ENCODE measurements at regions not wholly inside any gene's neighbourhood (a gene's known extent, or its start where the extent isn't known, plus 50 kb on each side); places are given as distances from the start of the nearest gene placed in this dataset.
"Not testable (repeated sequence)": the region's sequence is repeated elsewhere in the genome, so short reads cannot be mapped to it uniquely, and the experiment has no call there.

DNA sequence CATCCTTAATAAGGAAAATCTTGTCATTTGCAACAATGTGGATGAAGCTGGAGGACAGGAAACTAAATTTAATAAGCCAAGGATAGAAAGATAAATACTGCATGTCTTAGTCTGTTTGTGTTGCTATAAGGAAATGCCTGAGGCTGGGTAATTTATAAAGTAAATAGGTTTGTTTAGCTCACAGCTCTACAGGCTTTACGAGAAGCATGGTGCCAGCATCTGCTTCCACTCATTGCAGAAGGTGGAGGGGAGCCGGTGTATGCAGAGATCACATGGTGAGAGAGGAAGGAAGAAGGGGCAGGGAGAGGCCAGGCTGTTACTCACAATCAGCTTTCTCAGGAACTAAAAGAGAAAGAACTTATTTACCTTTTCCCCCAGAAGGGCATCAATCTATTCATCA lies 118.9 kb upstream of the SMLR1 start:
- Histone ChIP-seq H3K27me3 (no peaks in the 10 kb centered on the region), H3K36me3 (no peaks in the 10 kb centered on the region), H3K9me3 (peaks cover 0 to 14% of the 10 kb centered on the region in 2 donors), H3K27ac (no peak overlapping the region), H3K4me1 (no peaks in the 10 kb centered on the region), H3K4me3 (no peak overlapping the region)
- DNase-seq (no peak), ATAC-seq (no peak)
- intact Hi-C loops (cut with DNase I), result loop anchor here in 1 of 2 donors (10.0 kb wide), 1 partner anchor 384 kb away; no protein-coding TSS in a partner anchor
- TF ChIP-seq CTCF (IDR thresholded peaks at IDR 0.05), result no peak

DNA sequence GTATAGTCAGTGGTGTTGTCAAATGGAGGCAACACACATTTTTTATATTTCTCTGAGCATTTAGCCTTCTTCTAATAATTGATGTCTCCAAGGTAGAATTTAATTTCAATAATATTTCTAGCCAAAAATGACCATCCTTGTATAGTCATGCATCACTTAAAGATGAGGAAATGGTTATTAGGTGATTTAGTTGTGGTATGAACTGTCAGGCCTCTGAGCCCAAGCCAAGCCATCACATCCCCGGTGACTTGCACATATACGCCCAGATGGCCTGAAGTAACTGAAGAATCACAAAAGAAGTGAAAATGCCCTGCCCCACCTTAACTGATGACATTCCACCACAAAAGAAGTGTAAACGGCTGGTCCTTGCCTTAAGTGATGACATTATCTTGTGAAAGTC lies 115.6 kb upstream of the SMLR1 start:
- H3K4me3 ChIP-seq; H3K36me3 ChIP-seq; intact Hi-C loops (cut with DNase I); H3K9me3 ChIP-seq; DNase-seq; ATAC-seq; H3K27me3 ChIP-seq; H3K4me1 ChIP-seq; H3K27ac ChIP-seq: not testable (repeated sequence)

- Histone ChIP-seq H3K27ac (no peak overlapping the region), H3K36me3 (no peaks in the 10 kb centered on the region), H3K9me3 (no peaks in the 10 kb centered on the region), H3K27me3 (no peaks in the 10 kb centered on the region), H3K4me1 (no peaks in the 10 kb centered on the region), H3K4me3 (no peak overlapping the region)
- intact Hi-C loops (cut with DNase I), result no loop called here
- ATAC-seq (no peak), DNase-seq (no peak)
- TF ChIP-seq CTCF (IDR thresholded peaks at IDR 0.05), result no peak
Observed at GRCh38 chr6:130713144-130713543, 114.1 kb upstream of the SMLR1 start.

- Histone ChIP-seq H3K36me3 (no peaks in the 10 kb centered on the region), H3K4me3 (no peak overlapping the region), H3K27me3 (no peaks in the 10 kb centered on the region), H3K4me1 (no peaks in the 10 kb centered on the region), H3K27ac (no peak overlapping the region), H3K9me3 (no peaks in the 10 kb centered on the region)
- intact Hi-C loops (cut with DNase I), result no loop called here
- no peak for DNase-seq
- ATAC-seq, result no peak
- TF ChIP-seq CTCF (IDR thresholded peaks at IDR 0.05), result no peak
Observed at GRCh38 chr6:130715058-130715457, 112.1 kb upstream of the SMLR1 start.

GRCh38 chr6:130716466-130716865 lies 110.7 kb upstream of the SMLR1 start:
- no peak for TF ChIP-seq CTCF (IDR thresholded peaks at IDR 0.05)
- Histone ChIP-seq H3K27me3 (no peaks in the 10 kb centered on the region), H3K36me3 (no peaks in the 10 kb centered on the region), H3K4me3 (no peak overlapping the region), H3K9me3 (no peaks in the 10 kb centered on the region), H3K27ac (no peak overlapping the region), H3K4me1 (no peaks in the 10 kb centered on the region)
- no peak for ATAC-seq
- intact Hi-C loops (cut with DNase I), result no loop called here
- no peak for DNase-seq

GRCh38 chr6:130717657-130718056 lies 109.5 kb upstream of the SMLR1 start:
- no peak for TF ChIP-seq CTCF (IDR thresholded peaks at IDR 0.05)
- H3K4me3 ChIP-seq, result no peak overlapping the region
- no peaks in the 10 kb centered on the region for H3K27me3 ChIP-seq
- no peak for DNase-seq
- no peaks in the 10 kb centered on the region for H3K9me3 ChIP-seq
- no peak overlapping the region for H3K27ac ChIP-seq
- intact Hi-C loops (cut with DNase I), result no loop called here
- no peaks in the 10 kb centered on the region for H3K36me3 ChIP-seq
- no peak for ATAC-seq
- no peaks in the 10 kb centered on the region for H3K4me1 ChIP-seq
